ENCODE measurements at regions not wholly inside any gene's neighbourhood (a gene's known extent, or its start where the extent isn't known, plus 50 kb on each side); places are given as distances from the start of the nearest gene placed in this dataset.

DNA sequence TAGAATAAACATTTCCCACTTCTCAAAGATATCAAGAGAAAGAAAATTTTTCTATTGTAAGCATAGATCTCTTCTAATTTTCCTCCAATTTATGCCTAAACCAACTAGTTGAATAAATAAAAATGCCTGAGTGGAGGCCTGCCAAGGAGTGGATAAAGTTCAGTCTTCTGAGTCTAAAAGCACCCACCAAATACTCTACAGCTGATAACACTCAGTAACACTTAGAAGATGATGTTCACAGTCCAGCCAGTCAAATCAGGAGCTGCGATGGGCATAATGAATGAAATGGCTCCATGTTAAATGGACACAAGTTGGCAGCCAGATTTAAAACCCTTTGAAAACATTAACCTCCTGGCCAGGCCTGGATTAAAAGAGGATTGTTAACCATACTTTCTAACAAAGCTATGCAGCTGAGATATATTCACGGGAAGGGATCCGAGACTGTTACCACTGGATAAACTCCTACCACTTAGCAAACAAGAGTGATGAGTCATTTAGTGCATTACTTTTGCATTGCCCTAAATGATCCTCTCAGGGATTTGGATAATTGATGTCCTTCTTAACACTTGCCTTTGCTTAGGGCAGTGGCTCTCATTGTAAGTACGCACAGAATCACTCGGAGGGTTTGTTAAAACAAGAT lies 63.7 kb upstream of the CCDC112 start:
- no peak for TF ChIP-seq POLR2A (IDR thresholded peaks at IDR 0.05)
- TF ChIP-seq POLR2AphosphoS5 (IDR thresholded peaks at IDR 0.05; ENCODE audit: insufficient read depth in 1 of 2, low read depth in 1 of 2) = no peak
- no peak for TF ChIP-seq CTCF (IDR thresholded peaks at IDR 0.05)

Data from vagina (tissue), 2 donors.